ENCODE measurements at regions not wholly inside any gene's neighbourhood (a gene's known extent, or its start where the extent isn't known, plus 50 kb on each side); places are given as distances from the start of the nearest gene placed in this dataset.

GRCh38 chr13:107365466-107366215 is 797.7 kb upstream of the ARGLU1 start:
- no peak for DNase-seq

DNA sequence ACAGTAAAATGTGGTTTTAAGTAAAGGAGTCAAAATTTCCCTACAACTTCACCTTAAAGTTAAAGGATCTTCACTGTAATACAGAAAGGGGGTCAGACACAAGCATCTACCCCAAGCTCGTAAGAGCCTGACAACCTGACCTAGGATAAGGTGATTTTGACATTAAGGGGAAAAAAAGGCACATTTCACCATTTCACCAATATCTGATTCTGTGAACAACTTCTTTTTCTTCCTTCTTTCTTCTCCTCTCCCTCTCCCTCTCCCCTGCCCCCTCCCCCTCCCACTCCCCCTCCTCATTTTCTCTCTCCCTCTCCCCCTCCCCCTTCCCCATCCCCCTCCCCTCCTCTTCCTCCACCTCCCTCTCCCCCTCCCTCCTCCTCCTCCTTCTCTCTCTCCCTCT is 796.7 kb upstream of the ARGLU1 start:
- DNase-seq, result no peak

DNA sequence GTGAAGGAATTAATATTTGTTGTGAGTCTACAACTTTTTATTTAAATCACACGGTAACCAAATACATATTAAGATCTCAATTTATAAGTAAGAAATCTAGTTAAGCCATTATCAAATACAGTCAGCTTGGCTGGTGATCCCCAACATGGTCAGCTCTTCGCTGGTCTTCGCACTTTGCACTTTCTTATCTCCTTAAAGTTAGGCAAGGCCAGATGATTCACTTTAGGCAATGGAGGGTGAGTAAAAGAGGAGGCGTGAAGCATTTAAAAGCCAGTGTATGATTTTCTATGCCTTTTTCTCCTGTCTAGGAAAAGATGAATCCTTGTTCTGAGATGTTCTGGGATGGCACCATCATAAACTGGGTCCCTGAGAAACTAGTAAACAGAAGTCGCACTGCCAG is 793.7 kb upstream of the ARGLU1 start:
- no peak for DNase-seq

GRCh38 chr13:107360010-107360409 is 792.1 kb upstream of the ARGLU1 start:
- peak; percentile 74 for DNase-seq

GRCh38 chr13:107358866-107359265 is 790.9 kb upstream of the ARGLU1 start:
- DNase-seq, result no peak

DNA sequence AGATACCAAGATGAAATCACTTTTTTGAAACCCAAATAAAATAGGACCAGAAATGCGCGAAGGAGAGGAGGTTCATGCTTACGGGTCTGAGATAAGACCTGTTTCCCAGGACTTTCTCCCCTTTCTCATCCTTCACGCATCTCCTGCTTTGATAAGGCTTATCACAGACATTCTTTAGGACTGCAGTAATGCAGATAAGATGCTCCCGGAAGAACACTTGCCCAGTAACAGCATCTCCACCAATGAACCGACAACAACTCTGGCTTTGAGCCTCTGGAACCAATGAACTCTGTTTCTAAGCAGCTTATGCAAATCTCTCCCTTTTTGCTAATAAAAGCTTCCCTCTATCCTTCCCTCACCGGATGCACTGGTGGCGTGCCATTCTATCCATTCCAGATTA is 783.4 kb upstream of the ARGLU1 start:
- no peak for DNase-seq

DNA sequence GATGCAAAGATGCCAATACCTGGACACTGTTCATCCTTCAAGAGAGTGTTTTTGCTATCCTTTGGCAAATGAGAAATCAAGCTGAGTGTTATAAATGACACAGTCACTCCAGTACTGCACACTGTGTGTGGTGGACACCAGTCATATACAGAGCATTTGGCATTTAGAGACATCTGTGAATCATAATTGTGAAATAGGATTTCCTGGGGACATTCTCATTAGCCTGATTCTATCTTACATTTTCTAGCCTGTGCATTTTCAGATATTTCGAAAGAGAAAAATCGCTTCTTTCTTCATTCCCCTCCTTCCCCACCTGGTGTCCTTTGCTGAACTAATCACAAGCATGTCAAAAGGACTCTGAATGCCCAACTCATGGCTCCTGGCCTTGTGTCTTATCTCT is 781.0 kb upstream of the ARGLU1 start:
- DNase-seq, result no peak

GRCh38 chr13:107348471-107348870 is 780.5 kb upstream of the ARGLU1 start:
- no peak for DNase-seq

DNA sequence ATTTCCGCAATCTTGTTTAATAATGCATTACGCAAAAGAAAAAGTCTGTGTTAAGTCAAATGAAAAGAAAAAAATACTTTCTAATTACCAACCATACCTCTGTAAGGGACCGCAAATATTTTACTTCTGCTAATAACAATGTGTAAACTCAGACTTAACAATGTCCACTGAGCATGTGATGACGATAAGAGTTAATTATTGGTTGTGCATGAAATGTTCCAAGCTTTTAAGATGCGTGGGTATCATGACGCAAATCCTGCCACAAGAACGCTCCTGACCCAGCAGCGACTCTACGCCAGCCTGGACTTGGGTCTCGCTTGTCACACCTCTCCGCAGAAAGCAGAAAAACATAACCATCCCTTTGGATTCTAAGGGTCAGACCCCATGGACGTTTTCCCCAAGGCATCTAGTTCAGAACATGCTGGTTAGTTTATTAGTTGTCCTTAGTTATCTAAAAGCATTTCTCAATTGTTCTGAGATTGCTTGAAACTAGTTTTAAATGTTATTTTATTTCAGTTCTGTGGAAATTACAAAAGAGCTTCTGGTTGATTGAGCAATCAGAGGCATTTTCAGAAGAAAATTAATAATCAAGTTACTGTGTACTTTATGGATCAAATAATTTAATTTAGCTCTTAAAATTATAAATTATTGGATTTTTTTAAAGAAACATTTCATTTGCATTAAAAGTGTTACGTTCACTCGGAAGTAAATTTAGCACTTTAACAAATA is 779.9 kb upstream of the ARGLU1 start:
- DNase-seq, result no peak

DNA sequence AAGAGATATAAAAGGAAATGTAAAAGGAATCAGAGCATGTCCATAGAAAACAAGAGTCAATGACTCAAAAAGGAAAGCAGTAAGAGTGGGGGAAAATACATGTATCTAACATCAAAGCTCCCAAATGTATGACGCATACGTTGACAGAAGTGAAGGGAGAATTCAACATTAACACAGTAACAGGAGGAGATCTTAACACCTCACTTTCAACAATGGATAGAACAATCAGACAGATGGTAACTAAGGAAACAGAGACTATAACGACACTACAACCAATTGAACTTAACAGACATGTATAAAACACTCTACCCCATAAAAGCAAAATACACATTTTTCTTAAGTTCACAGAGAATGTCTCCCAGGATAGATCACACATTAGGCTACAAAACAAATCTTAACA is 774.8 kb upstream of the ARGLU1 start:
- no peak for DNase-seq

DNA sequence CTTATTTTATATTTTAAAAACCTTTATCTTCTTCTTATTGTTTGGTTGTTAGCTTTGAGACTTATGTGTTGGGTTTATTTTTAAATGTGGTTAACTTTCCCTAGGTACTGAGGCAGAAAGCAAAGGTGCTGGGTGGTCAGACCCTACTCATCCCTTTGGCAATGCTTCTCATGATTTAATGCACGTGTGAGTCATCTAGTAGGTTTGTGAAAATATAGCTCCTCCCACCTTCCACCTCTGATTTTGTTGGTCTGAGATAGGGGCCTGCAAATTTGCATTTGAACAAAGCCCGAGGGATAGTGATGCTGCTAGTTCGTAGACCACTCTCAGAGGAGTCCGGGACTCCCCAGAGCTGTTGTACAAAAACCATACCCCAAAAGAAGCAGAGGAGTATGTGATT is 771.3 kb upstream of the ARGLU1 start:
- peak; percentile 21 for DNase-seq

DNA sequence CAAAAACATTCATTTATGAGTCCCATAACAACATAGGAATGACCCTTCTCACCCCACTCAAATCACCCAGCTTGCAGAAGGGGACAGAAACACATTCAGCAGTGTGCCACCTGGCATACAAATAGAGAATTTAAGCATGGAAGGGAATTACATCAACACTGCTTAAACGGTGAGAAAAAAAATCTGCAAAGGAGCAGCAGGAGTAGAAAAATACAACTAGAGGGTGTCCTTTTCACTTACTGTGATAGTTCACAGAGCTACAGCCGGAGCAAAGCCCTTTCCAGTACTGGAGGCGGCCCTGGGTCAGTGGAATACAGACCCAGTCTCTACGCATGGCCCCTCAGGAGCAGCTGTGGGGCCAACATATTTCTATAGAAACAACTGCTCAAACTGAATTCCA is 764.3 kb upstream of the ARGLU1 start:
- no peak for DNase-seq

DNA sequence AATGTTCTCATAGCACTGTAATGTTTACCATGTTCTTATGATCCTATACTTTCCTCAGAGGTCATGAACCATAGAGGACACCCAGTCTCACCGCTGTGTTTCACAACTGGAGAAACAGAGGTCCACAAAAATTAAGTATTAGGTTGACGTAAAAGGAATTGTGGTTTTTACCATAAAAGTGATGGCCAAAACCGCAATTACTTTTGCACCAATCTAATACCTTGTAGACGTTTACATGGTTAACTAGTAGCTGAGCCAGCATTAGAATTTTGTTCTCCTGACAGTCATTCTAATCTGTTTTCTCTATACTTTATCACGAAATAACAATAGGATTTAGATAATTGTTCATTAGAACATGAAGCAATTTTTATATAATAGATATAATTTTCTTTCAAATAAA is 763.4 kb upstream of the ARGLU1 start:
- no peak for DNase-seq

DNA sequence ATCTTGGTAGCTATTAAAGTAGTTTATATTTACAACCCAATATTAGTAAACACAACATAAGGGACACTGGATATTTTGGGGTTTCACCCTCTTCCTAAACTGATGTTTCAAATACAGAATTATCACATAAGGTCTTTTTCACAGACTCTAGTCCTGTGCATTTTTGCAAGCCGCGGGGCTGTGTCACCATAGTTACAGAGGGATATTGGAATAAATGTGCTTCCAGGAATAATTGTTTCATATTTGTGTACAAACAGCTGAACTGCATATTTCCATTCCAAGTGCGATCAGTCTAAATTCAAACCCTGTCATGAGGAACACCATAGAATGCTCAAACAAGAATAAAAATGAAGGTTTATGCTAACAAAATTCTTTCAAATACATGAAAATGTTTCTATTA is 762.5 kb upstream of the ARGLU1 start:
- no peak for DNase-seq

GRCh38 chr13:107329991-107330390 is 762.1 kb upstream of the ARGLU1 start:
- no peak for DNase-seq

GRCh38 chr13:107324416-107325204 is 756.7 kb upstream of the ARGLU1 start:
- no peak for DNase-seq

- no peak for DNase-seq
Observed at GRCh38 chr13:107322228-107322627, 754.3 kb upstream of the ARGLU1 start.

DNA sequence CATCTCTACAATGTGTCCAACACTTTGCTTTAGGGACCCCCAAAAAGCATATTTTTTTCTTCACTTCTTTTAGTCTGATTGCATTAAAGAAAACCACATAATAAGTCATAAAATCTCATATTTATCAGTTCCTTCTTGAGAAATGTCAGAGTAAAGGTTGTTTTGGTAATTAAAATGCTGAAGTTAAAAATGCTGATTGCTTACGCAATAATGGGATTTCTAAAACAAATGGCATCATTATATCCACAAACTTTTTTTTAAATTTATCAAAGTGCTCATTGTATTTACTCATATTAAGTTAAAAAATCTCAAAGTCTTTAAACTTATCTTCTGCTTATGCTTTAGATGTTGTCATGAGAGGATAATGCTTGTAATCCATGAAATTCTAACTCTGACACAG is 737.2 kb upstream of the ARGLU1 start:
- no peak for DNase-seq

- DNase-seq, result peak; percentile 14
Observed at GRCh38 chr13:107301724-107302374, 733.9 kb upstream of the ARGLU1 start.

- DNase-seq, result no peak
Observed at GRCh38 chr13:107299717-107300116, 731.8 kb upstream of the ARGLU1 start.

- no peak for DNase-seq
Observed at GRCh38 chr13:107296804-107297203, 728.9 kb upstream of the ARGLU1 start.

DNA sequence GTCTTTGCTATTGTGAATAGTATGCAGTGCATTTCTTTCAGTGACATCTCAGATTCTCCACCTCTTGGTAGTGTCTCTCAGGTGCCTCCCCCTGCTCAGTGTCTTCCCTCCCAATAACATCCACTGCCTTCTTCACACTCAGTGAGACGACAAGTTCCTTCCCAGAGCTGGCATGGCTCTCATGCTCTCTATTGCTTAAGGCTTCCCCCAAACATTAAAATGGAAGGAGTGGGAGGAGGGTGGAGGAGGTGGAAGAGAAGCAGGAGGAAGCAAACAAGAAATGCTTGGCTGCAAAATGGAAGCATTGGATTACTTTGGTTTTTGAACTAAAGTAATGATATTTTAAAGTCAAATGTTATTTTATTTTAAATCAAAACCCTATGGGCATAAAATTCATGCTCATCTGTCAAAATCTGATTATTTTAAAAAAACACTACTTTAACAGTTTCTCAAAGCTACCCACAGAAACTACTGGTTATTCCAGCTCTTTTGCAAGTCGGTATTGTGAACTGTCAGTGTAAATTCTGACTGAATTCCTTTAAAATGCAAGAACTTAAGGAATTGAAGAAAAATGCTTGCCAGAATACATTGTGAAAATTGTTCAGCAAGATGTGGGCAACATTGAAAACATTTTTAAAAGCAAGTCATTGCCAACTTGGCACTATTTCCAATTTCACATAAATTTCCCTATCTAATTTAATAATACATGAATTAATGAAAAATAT is 727.6 kb upstream of the ARGLU1 start:
- DNase-seq, result no peak

GRCh38 chr13:107293924-107294323 is 726.0 kb upstream of the ARGLU1 start:
- DNase-seq, result no peak

Measured in NCI-H1436 treated with DMSO at 0.1 percent for 48 hours (cell line).